ENCODE measurements at regions not wholly inside any gene's neighbourhood (a gene's known extent, or its start where the extent isn't known, plus 50 kb on each side); places are given as distances from the start of the nearest gene placed in this dataset.

DNA sequence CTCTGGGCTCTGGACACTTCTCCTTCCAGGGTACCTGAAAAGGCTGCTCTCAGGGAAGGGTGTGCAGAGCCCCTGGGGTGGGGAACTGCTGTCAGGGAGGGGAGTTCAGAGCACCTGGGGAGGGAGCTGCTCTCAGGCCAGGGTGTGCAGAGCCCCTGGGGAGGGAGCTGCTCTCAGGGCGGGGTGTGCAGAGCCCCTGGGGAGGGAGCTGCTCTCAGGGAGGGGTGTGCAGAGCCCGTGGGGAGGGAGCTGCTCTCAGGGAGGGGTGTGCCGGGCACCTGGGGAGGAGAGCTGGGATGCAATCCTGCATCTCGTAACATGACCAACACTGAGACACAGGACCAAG lies 764.2 kb downstream of the BRD1 start:
- TF ChIP-seq, protein P1, sequence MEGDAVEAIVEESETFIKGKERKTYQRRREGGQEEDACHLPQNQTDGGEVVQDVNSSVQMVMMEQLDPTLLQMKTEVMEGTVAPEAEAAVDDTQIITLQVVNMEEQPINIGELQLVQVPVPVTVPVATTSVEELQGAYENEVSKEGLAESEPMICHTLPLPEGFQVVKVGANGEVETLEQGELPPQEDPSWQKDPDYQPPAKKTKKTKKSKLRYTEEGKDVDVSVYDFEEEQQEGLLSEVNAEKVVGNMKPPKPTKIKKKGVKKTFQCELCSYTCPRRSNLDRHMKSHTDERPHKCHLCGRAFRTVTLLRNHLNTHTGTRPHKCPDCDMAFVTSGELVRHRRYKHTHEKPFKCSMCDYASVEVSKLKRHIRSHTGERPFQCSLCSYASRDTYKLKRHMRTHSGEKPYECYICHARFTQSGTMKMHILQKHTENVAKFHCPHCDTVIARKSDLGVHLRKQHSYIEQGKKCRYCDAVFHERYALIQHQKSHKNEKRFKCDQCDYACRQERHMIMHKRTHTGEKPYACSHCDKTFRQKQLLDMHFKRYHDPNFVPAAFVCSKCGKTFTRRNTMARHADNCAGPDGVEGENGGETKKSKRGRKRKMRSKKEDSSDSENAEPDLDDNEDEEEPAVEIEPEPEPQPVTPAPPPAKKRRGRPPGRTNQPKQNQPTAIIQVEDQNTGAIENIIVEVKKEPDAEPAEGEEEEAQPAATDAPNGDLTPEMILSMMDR (conservative IDR thresholded peaks at IDR 0.05; ENCODE audit: low read depth in 2 of 2) = no peak
- TF ChIP-seq POLR2AphosphoS5 (IDR thresholded peaks at IDR 0.05; ENCODE audit: low read depth) (no peak), JUNB (IDR thresholded peaks at IDR 0.05; ENCODE audit: unreplicated experiment) (no peak), NANOG (IDR thresholded peaks at IDR 0.05; ENCODE audit: borderline replicate concordance) (no peak), EZH2 (IDR thresholded peaks at IDR 0.05; ENCODE audit: low read depth, unreplicated experiment) (no peak), CREB1 (CRISPR knock-in tag; IDR thresholded peaks at IDR 0.05; ENCODE audit: low read depth) (no peak), STAT1 (IDR thresholded peaks at IDR 0.05; ENCODE audit: unreplicated experiment) (no peak), ETS1 (IDR thresholded peaks at IDR 0.05) (no peak), EZH2phosphoT487 (IDR thresholded peaks at IDR 0.05; ENCODE audit: unreplicated experiment) (no peak), ZNF331 (CRISPR knock-in tag; IDR thresholded peaks at IDR 0.05; ENCODE audit: low read depth) (no peak)
- TF ChIP-seq, protein P2, sequence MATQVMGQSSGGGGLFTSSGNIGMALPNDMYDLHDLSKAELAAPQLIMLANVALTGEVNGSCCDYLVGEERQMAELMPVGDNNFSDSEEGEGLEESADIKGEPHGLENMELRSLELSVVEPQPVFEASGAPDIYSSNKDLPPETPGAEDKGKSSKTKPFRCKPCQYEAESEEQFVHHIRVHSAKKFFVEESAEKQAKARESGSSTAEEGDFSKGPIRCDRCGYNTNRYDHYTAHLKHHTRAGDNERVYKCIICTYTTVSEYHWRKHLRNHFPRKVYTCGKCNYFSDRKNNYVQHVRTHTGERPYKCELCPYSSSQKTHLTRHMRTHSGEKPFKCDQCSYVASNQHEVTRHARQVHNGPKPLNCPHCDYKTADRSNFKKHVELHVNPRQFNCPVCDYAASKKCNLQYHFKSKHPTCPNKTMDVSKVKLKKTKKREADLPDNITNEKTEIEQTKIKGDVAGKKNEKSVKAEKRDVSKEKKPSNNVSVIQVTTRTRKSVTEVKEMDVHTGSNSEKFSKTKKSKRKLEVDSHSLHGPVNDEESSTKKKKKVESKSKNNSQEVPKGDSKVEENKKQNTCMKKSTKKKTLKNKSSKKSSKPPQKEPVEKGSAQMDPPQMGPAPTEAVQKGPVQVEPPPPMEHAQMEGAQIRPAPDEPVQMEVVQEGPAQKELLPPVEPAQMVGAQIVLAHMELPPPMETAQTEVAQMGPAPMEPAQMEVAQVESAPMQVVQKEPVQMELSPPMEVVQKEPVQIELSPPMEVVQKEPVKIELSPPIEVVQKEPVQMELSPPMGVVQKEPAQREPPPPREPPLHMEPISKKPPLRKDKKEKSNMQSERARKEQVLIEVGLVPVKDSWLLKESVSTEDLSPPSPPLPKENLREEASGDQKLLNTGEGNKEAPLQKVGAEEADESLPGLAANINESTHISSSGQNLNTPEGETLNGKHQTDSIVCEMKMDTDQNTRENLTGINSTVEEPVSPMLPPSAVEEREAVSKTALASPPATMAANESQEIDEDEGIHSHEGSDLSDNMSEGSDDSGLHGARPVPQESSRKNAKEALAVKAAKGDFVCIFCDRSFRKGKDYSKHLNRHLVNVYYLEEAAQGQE (IDR thresholded peaks at IDR 0.05; ENCODE audit: unreplicated experiment) = no peak

Measured in GM23338 (cell line).